ENCODE measurements at regions not wholly inside any gene's neighbourhood (a gene's known extent, or its start where the extent isn't known, plus 50 kb on each side); places are given as distances from the start of the nearest gene placed in this dataset.
A peak's percentile ranks its signal among the peaks of the same experiment; 100 is the strongest.

DNA sequence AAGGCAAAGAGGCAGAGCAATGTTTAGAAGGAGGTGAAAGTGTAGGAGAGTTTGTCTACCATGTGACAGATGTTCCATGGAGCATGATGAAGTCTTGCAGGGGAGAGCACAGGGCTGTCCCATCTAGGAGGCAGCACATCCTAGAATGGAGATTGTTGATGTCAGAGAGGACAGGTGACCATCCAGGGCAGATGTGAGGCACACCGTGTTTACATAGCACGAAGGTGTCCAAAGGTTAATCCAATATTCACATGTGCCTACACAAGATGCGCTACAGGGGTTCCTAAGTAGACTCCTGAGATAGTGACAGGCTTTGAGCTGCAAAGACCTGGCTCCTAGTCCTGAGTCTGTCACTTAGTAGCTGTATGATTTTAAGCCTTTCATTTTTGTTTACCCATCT lies 219.3 kb upstream of the SLCO3A1 start:
- WGBS, 2 experiments (ENCODE audit: insufficient coverage in 1 of 2, insufficient read length in 1 of 2): 78 to 81% methylated on average over 3 of the region's 3 CpGs
- H3K27me3 Mint-ChIP-seq (ENCODE audit: insufficient read depth): no peaks in the 10 kb centered on the region

DNA sequence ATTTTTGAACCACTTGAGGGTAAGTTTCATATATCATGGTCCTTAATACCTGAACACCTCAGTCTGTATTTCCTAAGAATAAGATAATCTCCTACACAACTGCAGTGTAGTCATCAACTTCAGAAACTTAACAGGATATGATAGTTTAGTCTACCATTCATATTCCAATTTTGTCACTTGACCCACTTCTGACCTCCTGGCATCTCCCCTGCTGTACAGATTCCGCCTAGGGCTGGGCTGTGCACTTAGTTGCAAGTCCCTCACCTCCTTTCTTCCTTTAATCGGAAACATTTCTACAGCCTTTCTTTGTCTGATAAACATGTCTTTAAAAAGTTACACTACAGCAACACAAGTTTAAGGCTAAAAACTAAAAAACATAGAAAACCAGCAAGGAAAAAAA lies 218.4 kb upstream of the SLCO3A1 start:
- no peak overlapping the region for H3K27ac Mint-ChIP-seq
- Histone ChIP-seq H3K4me3 (ENCODE audit: low read length) (no peak overlapping the region), H3K4me1 (ENCODE audit: control insufficient read depth, insufficient read depth, low read length) (peaks cover 3% of the 10 kb centered on the region), H3K9ac (ENCODE audit: extremely low read depth, low read length, poor library complexity, severe bottlenecking) (no peak overlapping the region), H3K36me3 (ENCODE audit: control insufficient read depth, insufficient read depth, low read length) (no peaks in the 10 kb centered on the region), H3K27me3 (ENCODE audit: control insufficient read depth, insufficient read depth, low read length, poor library complexity, severe bottlenecking) (no peaks in the 10 kb centered on the region), H3K9me3 (ENCODE audit: control insufficient read depth, low read length) (peaks cover 4% of the 10 kb centered on the region), H3K27ac (ENCODE audit: low read depth, low read length) (no peak overlapping the region)
- no peaks in the 10 kb centered on the region for H3K36me3 Mint-ChIP-seq (ENCODE audit: low read depth)
- TF ChIP-seq, protein P1, sequence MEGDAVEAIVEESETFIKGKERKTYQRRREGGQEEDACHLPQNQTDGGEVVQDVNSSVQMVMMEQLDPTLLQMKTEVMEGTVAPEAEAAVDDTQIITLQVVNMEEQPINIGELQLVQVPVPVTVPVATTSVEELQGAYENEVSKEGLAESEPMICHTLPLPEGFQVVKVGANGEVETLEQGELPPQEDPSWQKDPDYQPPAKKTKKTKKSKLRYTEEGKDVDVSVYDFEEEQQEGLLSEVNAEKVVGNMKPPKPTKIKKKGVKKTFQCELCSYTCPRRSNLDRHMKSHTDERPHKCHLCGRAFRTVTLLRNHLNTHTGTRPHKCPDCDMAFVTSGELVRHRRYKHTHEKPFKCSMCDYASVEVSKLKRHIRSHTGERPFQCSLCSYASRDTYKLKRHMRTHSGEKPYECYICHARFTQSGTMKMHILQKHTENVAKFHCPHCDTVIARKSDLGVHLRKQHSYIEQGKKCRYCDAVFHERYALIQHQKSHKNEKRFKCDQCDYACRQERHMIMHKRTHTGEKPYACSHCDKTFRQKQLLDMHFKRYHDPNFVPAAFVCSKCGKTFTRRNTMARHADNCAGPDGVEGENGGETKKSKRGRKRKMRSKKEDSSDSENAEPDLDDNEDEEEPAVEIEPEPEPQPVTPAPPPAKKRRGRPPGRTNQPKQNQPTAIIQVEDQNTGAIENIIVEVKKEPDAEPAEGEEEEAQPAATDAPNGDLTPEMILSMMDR (conservative IDR thresholded peaks at IDR 0.05): no peak
- peaks cover 12% of the 10 kb centered on the region for H3K9me3 Mint-ChIP-seq
- H3K27me3 Mint-ChIP-seq (ENCODE audit: insufficient read depth): no peaks in the 10 kb centered on the region
- WGBS, 2 experiments (ENCODE audit: insufficient coverage in 1 of 2, insufficient read length in 1 of 2): 67 to 96% methylated on average over 1 to 2 of the region's 2 CpGs
- peaks cover 20% of the 10 kb centered on the region for H3K4me1 Mint-ChIP-seq
- no peak for DNase-seq
- H3K4me3 Mint-ChIP-seq: no peak overlapping the region

More for the DNA sequence above, 219.3 kb upstream of the SLCO3A1 start:
- Mint-ChIP-seq H3K4me3 (no peak overlapping the region), H3K9me3 (peaks cover 13% of the 10 kb centered on the region), H3K27ac (peak overlapping the region; percentile 17), H3K36me3 (ENCODE audit: low read depth) (no peaks in the 10 kb centered on the region), H3K4me1 (peaks cover 22% of the 10 kb centered on the region)
- no peaks in the 10 kb centered on the region for H3K36me3 ChIP-seq (ENCODE audit: control insufficient read depth, insufficient read depth, low read length)
- peaks cover 3% of the 10 kb centered on the region for H3K4me1 ChIP-seq (ENCODE audit: control insufficient read depth, insufficient read depth, low read length)
- peaks cover 6% of the 10 kb centered on the region for H3K9me3 ChIP-seq (ENCODE audit: control insufficient read depth, low read length)
- no peak overlapping the region for H3K4me3 ChIP-seq (ENCODE audit: low read length)
- H3K27ac ChIP-seq (ENCODE audit: low read depth, low read length): no peak overlapping the region
- TF ChIP-seq, protein P1 (conservative IDR thresholded peaks at IDR 0.05): no peak
- no peak overlapping the region for H3K9ac ChIP-seq (ENCODE audit: extremely low read depth, low read length, poor library complexity, severe bottlenecking)
- DNase-seq: no peak
- H3K27me3 ChIP-seq (ENCODE audit: control insufficient read depth, insufficient read depth, low read length, poor library complexity, severe bottlenecking): no peaks in the 10 kb centered on the region

DNA sequence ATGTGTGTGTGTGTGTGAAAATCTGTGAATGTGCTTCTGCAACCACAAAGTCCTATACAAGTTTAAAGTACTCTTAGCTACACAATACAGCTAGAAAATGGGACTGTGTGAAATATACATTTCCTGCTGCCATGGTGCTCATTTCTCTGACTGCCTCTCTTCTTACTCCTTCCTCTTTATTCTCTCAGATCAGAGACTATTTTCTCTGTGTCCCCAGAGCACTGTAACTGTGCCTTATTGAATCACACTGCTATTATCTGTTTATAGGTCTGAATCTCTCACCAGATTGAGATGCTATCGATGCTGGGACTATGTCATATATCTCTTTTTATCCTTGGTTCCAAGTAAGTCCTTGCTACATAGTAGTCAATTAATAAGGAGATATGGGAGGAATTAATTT lies 217.9 kb upstream of the SLCO3A1 start:
- Histone ChIP-seq H3K27ac (ENCODE audit: low read depth, low read length) (no peak overlapping the region), H3K9me3 (ENCODE audit: control insufficient read depth, low read length) (peaks cover 4% of the 10 kb centered on the region), H3K4me1 (ENCODE audit: control insufficient read depth, insufficient read depth, low read length) (peaks cover 3% of the 10 kb centered on the region), H3K36me3 (ENCODE audit: control insufficient read depth, insufficient read depth, low read length) (no peaks in the 10 kb centered on the region), H3K4me3 (ENCODE audit: low read length) (no peak overlapping the region), H3K27me3 (ENCODE audit: control insufficient read depth, insufficient read depth, low read length, poor library complexity, severe bottlenecking) (no peaks in the 10 kb centered on the region), H3K9ac (ENCODE audit: extremely low read depth, low read length, poor library complexity, severe bottlenecking) (no peak overlapping the region)
- peaks cover 15% of the 10 kb centered on the region for H3K4me1 Mint-ChIP-seq
- no peaks in the 10 kb centered on the region for H3K27me3 Mint-ChIP-seq (ENCODE audit: insufficient read depth)
- no peak for DNase-seq
- 88% methylated on average over 1 of the region's 1 CpG; no CpG with 5 or more reads in 1 of the 2 experiments for WGBS, 2 experiments (ENCODE audit: insufficient coverage in 1 of 2, insufficient read length in 1 of 2)
- H3K36me3 Mint-ChIP-seq (ENCODE audit: low read depth): no peaks in the 10 kb centered on the region
- H3K4me3 Mint-ChIP-seq: no peak overlapping the region
- H3K9me3 Mint-ChIP-seq: peaks cover 17% of the 10 kb centered on the region
- TF ChIP-seq, protein P1 (conservative IDR thresholded peaks at IDR 0.05): no peak
- no peak overlapping the region for H3K27ac Mint-ChIP-seq
